Activated naive CD4-positive, alpha-beta T cell treated with anti-CD3 and anti-CD28 coated beads, Interleukin-2, amount 10 ng/mL, durations not matched to agents 7 days and 5 days (primary cell): ENCODE measurements at regions not wholly inside any gene's neighbourhood (a gene's known extent, or its start where the extent isn't known, plus 50 kb on each side); places are given as distances from the start of the nearest gene placed in this dataset.

Experiments used
- CTCF ChIA-PET: fragments of 350-600 bp; sonication (Branson Sonifier 250); formaldehyde crosslinking; loops from one replicate; lab custom pipeline; 2021; ENCODE audit warnings: antibody characterized with exemption; lab: Charles Lee
- DNase-seq: peaks from one replicate; pipeline ENCODE4 v3.0.0-alpha.2; 2020
- H3K27ac Mint-ChIP-seq: one replicate; pipeline ENCODE4 v1.8.0; 2021; ENCODE audit warnings: mild to moderate bottlenecking, moderate library complexity, mixed read lengths
- H3K27me3 Mint-ChIP-seq: one replicate; pipeline ENCODE4 v1.8.0; 2021; ENCODE audit warnings: mild to moderate bottlenecking, mixed read lengths
- H3K36me3 Mint-ChIP-seq: one replicate; pipeline ENCODE4 v1.8.0; 2021; ENCODE audit warnings: mixed read lengths
- H3K4me1 Mint-ChIP-seq: one replicate; pipeline ENCODE4 v1.8.0; 2021; ENCODE audit warnings: mixed read lengths
- H3K4me3 Mint-ChIP-seq: one replicate; pipeline ENCODE4 v1.8.0; 2021; ENCODE audit warnings: mild to moderate bottlenecking, moderate library complexity, mixed read lengths
- H3K9me3 Mint-ChIP-seq: one replicate; pipeline ENCODE4 v1.8.0; 2021; ENCODE audit warnings: mixed read lengths

DNA sequence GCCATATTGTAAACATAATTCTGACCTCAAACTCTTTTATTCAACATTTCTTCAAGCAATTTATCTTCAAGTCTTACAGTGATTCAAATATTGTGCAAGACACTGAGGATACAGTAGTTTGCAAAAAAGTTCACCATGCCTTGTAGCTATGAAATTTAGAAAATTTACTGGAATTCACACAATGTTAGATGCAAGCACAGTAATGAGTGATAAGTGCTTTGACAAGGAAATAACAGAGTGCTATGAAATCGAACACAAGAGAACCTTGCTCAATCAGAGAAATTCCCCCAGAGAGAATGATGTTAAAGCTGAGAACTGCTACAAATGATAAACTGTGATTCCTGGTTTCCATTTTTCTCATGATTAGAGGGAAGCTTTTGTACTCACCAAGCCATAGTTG is 952.9 kb downstream of the FAT4 start:
- Mint-ChIP-seq H3K27me3 (no peaks in the 10 kb centered on the region), H3K36me3 (no peaks in the 10 kb centered on the region)
- CTCF ChIA-PET = no interaction called here

DNA sequence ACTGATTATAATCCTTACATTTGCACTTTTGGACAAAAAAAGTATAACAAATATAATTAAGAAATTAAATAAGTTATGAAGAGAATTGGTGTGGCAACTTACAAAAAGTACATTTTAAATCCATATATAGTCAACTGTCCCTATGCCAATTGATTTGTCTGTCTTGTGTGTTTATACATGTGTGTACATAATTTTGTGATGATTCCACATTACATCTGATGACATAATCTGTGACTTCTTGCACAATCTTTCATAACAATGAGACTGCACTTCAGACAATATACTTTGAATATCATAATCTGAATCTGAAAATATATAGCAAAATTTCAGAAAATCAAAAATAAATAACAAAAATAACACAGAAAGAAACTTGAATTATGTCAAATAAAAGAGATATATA is 953.4 kb downstream of the FAT4 start:
- H3K4me1 Mint-ChIP-seq = no peaks in the 10 kb centered on the region
- H3K36me3 Mint-ChIP-seq = no peaks in the 10 kb centered on the region
- no peak for DNase-seq

More for the DNA sequence above, 952.9 kb downstream of the FAT4 start:
- Mint-ChIP-seq H3K4me3 (no peak overlapping the region), H3K4me1 (no peaks in the 10 kb centered on the region), H3K27ac (no peak overlapping the region), H3K9me3 (peaks cover 8% of the 10 kb centered on the region)
- no peak for DNase-seq

DNA sequence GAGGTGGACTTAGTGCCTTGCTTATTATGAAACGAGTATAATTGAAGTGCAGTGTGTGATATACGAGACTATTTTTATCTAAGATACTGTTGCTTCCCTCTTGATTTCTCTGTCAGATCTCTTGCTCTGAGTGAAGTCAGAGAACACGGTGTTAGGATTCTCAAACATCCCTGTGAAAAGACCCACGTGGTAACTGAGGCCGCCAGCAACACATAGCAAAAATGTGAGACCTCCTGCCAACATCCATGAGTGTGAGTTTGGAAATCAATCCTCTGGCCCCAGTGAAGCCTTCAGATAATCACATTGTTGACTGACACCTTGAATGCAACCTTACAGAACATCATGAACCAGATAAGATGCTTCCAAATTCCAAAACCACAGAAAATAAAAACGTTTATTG is 954.4 kb downstream of the FAT4 start:
- CTCF ChIA-PET = no interaction called here
- H3K4me1 Mint-ChIP-seq = no peaks in the 10 kb centered on the region
- no peak overlapping the region for H3K27ac Mint-ChIP-seq
- no peak overlapping the region for H3K4me3 Mint-ChIP-seq
- H3K27me3 Mint-ChIP-seq = no peaks in the 10 kb centered on the region
- peaks cover 8% of the 10 kb centered on the region for H3K9me3 Mint-ChIP-seq
- no peaks in the 10 kb centered on the region for H3K36me3 Mint-ChIP-seq
- no peak for DNase-seq

More for the DNA sequence above, 953.4 kb downstream of the FAT4 start:
- H3K9me3 Mint-ChIP-seq = peaks cover 8% of the 10 kb centered on the region
- no peaks in the 10 kb centered on the region for H3K27me3 Mint-ChIP-seq
- CTCF ChIA-PET = no interaction called here
- H3K4me3 Mint-ChIP-seq = no peak overlapping the region
- H3K27ac Mint-ChIP-seq = no peak overlapping the region

DNA sequence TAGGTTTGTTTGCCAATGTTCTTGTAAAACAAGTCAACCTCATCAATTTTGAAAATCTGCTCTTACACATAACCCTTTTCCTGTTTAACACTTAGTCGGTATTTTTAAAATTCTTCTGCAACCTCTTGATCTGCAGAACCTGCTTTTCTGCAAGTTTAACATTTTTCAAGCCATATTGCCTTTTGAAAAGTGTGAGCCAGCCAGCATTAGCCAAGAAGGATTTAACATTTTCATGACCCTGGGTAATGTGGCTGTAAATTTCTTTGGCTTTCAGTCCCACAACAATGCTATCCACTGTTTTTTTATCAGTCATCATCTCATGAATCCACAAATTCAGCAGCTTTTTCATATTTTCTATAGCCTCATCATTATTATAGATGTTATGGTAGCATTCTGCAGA is 956.5 kb downstream of the FAT4 start:
- Mint-ChIP-seq H3K9me3 (peaks cover 11% of the 10 kb centered on the region), H3K27me3 (no peaks in the 10 kb centered on the region), H3K4me3 (no peak overlapping the region), H3K36me3 (no peaks in the 10 kb centered on the region), H3K27ac (no peak overlapping the region), H3K4me1 (no peaks in the 10 kb centered on the region)
- CTCF ChIA-PET = no interaction called here
- DNase-seq = no peak

DNA sequence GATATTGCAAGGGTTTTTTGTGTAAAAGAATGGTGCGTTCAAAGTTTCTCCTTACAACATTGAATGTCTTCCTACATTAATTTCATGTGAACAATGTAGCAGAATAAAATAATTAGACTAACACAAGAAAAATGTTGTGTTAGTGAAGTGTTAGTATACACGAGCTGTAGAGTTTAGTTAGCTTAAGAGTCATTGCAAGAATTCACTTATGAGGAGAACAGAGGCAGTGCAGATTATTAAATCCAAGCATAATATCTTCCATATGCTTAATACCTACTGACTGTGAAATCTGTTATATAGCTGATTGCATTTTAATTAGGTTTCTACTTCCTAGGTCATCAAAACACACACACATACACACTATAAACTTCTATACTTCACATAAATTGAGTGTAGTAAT is 959.0 kb downstream of the FAT4 start:
- CTCF ChIA-PET = no interaction called here
- no peak for DNase-seq
- Mint-ChIP-seq H3K4me3 (no peak overlapping the region), H3K9me3 (peaks cover 9% of the 10 kb centered on the region), H3K27ac (no peak overlapping the region), H3K27me3 (no peaks in the 10 kb centered on the region), H3K36me3 (no peaks in the 10 kb centered on the region), H3K4me1 (no peaks in the 10 kb centered on the region)

DNA sequence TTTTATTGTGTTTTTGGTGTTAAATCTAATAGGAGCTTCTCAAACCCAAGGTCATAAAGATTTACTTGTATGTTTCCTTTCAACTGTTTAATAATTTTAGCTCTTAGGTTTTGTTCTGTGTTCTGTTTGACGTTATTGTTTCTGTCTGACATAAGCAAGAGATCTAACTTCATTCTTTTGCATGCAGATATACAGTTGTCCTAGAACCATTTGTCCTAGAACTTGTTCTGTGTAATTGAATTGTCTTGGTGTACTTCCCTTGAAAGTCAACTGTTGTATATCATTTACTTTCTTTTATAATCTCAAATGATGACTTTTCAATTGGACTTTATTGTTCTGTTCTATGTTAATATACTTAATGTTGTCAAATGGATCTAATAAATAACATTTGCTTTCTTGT is 977.1 kb downstream of the FAT4 start:
- CTCF ChIA-PET = no interaction called here
- Mint-ChIP-seq H3K9me3 (peaks cover 4% of the 10 kb centered on the region), H3K36me3 (no peaks in the 10 kb centered on the region), H3K4me1 (no peaks in the 10 kb centered on the region), H3K4me3 (no peak overlapping the region), H3K27me3 (no peaks in the 10 kb centered on the region), H3K27ac (no peak overlapping the region)
- no peak for DNase-seq

DNA sequence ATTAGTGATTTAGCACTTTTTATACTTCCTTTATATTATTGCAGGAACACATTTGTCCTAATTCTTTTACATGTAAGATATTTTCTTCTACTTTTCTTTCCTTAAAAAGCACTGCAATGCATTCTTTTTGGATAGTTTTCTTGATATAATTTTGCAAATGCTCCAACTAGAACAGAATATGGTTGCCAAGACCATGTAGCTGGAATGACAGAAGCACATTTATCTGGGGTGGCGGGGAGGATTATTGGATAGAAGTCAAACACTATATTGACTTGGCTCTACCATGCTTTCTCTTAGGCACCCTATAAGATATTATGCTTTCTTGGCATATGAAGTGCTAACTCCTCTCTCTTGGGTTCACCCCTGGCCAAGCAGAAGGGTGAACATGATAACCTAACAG is 983.5 kb downstream of the FAT4 start:
- Mint-ChIP-seq H3K4me1 (no peaks in the 10 kb centered on the region), H3K4me3 (no peak overlapping the region), H3K36me3 (no peaks in the 10 kb centered on the region), H3K27ac (no peak overlapping the region), H3K27me3 (no peaks in the 10 kb centered on the region), H3K9me3 (peaks cover 16% of the 10 kb centered on the region)
- DNase-seq = no peak
- CTCF ChIA-PET = no interaction called here

DNA sequence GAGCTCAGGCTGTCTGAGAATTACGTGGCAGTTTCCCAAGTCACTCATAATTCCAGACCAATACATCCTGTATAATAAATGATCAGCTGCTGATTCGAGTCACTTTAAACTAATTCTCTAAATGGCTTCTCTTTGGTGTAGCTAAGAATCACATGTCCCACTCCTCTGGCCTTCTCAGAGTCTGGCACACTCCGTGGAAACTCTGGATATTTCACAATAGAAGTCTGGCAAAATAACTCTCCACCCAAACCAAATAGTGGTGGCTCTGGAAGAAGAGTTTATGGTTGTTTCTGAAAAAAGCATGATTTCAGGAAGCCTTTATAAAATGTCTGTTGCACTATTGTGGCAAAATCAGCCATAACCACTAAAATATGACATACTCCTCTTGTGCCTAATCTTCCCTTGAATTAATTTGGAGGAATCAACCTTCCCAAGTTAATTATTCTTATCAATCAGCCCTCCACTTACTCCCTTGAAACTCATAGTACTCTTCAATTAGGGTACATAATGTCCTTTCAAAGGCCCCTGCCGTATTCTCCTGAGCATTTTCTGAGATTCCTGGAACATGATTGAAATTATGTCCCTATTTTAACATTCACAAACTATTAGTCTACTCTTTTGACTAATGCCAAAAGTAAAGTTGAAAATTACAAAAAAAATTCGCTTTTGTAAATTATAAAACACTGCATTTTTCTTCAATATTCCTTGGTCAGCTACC is 991.6 kb downstream of the FAT4 start:
- CTCF ChIA-PET = no interaction called here
- H3K4me1 Mint-ChIP-seq = no peaks in the 10 kb centered on the region
- no peak overlapping the region for H3K27ac Mint-ChIP-seq
- no peaks in the 10 kb centered on the region for H3K27me3 Mint-ChIP-seq
- no peak for DNase-seq
- peaks cover 11% of the 10 kb centered on the region for H3K9me3 Mint-ChIP-seq
- no peaks in the 10 kb centered on the region for H3K36me3 Mint-ChIP-seq
- no peak overlapping the region for H3K4me3 Mint-ChIP-seq

DNA sequence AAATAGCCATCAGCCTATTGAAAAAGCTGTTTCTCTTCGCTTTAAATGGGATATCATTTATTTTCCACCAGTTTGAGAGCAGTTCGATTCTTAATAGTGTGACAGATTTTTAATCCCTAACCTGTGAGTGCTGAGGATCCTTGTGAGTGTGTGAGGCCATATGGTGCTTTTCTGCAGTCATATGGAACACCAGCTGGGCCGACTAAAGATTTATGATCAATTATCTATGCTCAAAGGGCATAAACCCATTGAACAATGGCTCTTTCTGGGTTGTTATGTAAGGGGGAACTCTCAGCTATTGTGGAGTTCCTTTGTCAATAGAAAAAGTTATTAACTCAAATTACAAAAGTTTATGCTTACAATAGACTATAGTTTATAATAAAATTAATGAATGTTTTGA is 1003.6 kb downstream of the FAT4 start:
- CTCF ChIA-PET = no interaction called here
- no peak for DNase-seq
- Mint-ChIP-seq H3K27ac (no peak overlapping the region), H3K27me3 (no peaks in the 10 kb centered on the region), H3K4me1 (no peaks in the 10 kb centered on the region), H3K4me3 (no peak overlapping the region), H3K36me3 (no peaks in the 10 kb centered on the region), H3K9me3 (peaks cover 2% of the 10 kb centered on the region)

DNA sequence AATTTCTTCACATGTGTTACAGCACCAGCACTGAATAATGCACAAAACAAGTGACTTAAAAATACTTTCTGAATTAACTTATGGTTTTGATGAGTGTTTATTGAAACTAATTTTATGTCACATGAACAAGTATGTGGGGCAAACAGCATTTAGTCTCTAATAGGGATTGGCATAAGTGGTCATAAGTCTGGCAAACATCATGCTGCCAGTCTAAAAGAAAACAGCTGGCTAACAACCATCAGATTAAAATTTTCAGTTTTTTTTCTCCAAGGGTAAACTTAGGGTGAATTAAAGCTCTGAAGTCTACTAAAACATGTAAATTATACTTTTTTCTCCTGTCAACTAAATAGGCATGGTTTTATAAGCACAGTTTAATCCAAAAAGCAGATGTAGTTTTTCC is 1014.2 kb downstream of the FAT4 start:
- Mint-ChIP-seq H3K4me3 (no peak overlapping the region), H3K27ac (no peak overlapping the region), H3K36me3 (no peaks in the 10 kb centered on the region), H3K27me3 (no peaks in the 10 kb centered on the region), H3K4me1 (no peaks in the 10 kb centered on the region), H3K9me3 (peaks cover 8% of the 10 kb centered on the region)
- CTCF ChIA-PET = no interaction called here
- DNase-seq = no peak

DNA sequence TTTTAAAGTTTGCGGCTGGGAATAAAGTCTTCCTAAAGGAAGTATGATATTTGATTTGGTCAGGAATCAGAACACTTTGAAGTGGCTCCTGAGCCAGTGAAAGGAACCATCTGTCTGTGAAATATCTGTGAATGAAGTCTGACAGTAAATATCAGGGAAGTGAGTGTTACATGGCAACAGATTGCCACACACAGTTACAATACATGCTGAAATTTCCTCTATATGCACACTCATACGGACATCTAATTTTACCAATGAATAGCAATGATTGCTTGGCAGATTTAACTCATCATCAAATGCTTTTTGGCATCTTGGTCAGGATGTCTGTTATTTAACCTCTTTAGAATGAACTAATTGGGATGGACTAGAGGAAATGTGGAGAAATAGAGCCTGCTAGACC is 1023.8 kb downstream of the FAT4 start:
- Mint-ChIP-seq H3K27me3 (no peaks in the 10 kb centered on the region), H3K9me3 (peaks cover 5% of the 10 kb centered on the region), H3K4me1 (no peaks in the 10 kb centered on the region), H3K27ac (no peak overlapping the region), H3K36me3 (no peaks in the 10 kb centered on the region), H3K4me3 (no peak overlapping the region)
- no peak for DNase-seq
- CTCF ChIA-PET = no interaction called here

DNA sequence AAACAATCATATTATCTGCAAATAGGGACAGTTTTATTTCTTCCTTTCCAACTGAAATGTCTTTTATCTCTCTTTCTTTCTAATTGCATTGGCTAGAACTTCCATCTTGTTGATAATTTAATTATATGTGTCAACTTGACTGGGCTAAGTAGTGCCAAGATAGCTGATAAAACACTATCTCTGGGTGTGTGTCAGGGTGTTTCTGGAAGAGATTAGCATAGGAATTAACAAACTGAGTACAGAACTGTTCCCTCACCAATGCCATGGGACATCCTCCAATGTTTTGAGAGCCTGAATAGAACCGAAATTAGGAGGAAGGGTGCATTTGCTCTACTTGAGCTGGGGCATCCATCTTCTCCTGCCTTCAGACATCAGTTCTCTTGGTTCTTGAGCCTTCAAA is 1027.2 kb downstream of the FAT4 start:
- CTCF ChIA-PET = no interaction called here
- Mint-ChIP-seq H3K4me3 (no peak overlapping the region), H3K9me3 (peaks cover 5% of the 10 kb centered on the region), H3K27ac (no peak overlapping the region), H3K36me3 (no peaks in the 10 kb centered on the region), H3K27me3 (no peaks in the 10 kb centered on the region), H3K4me1 (no peaks in the 10 kb centered on the region)
- no peak for DNase-seq

DNA sequence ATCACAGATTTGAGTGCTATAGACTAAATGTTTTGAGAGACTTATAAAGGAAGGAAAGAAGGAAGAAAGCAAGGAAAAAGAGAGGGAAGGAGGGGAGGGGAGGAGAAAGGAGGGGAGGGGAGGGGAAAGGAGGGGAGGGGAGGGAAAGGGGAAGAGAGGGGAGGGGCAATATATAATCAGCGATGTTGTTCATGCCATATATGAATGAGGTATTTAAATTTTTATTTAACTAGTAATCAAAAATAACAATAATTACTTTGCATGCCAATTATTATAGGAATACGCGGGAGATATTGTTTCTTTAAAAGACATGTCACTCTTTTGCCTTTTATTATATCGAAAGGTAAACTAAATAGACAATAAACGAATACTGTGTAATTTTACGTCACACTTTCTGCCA is 1029.7 kb downstream of the FAT4 start:
- Mint-ChIP-seq H3K4me1 (no peaks in the 10 kb centered on the region), H3K27me3 (no peaks in the 10 kb centered on the region), H3K27ac (no peak overlapping the region), H3K9me3 (peaks cover 5% of the 10 kb centered on the region), H3K36me3 (no peaks in the 10 kb centered on the region), H3K4me3 (no peak overlapping the region)
- DNase-seq = no peak
- CTCF ChIA-PET = no interaction called here

DNA sequence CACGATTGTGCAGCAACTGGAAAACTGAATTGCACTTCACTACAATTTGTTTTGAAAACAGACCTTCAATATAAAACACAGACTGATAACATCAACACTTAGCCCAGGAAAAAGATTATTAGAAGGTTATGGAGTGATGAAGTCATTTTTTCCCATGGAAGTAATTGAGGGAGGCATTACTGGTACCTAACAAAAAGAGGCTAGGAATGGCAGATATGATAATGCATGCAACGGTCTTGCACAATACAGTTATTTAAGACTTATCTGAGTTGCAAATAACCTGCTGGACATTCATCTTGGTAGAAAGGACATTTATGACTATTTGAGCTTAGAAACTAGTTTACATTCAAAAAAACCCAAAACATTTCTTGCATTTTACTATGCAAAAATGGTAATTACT is 1031.9 kb downstream of the FAT4 start:
- no peak for DNase-seq
- H3K27me3 Mint-ChIP-seq = no peaks in the 10 kb centered on the region
- CTCF ChIA-PET = no interaction called here
- no peaks in the 10 kb centered on the region for H3K36me3 Mint-ChIP-seq
- H3K4me1 Mint-ChIP-seq = no peaks in the 10 kb centered on the region
- H3K4me3 Mint-ChIP-seq = no peak overlapping the region
- H3K9me3 Mint-ChIP-seq = peaks cover 5% of the 10 kb centered on the region
- H3K27ac Mint-ChIP-seq = no peak overlapping the region

DNA sequence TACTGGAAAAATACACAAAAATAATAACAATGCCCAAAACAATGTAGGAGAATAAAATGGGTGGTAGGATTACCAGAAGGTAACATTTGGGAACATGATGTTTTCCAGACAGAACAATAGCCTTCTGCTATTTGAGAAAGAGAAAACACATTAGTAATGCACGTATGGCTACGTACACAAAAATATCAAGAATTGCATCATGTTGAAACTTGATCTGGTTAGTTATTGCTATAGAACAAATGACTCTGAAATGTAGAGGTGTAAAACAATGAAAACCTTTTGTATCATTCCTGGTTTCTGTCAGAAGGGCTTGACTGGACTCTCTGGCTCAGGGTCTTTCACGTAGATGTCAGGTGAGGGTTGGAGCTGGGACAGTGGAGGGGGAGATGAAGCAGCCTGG is 1040.0 kb downstream of the FAT4 start:
- no peak for DNase-seq
- no peak overlapping the region for H3K27ac Mint-ChIP-seq
- peaks cover 2% of the 10 kb centered on the region for H3K9me3 Mint-ChIP-seq
- CTCF ChIA-PET = no interaction called here
- no peaks in the 10 kb centered on the region for H3K36me3 Mint-ChIP-seq
- H3K4me1 Mint-ChIP-seq = no peaks in the 10 kb centered on the region
- H3K27me3 Mint-ChIP-seq = no peaks in the 10 kb centered on the region
- no peak overlapping the region for H3K4me3 Mint-ChIP-seq

DNA sequence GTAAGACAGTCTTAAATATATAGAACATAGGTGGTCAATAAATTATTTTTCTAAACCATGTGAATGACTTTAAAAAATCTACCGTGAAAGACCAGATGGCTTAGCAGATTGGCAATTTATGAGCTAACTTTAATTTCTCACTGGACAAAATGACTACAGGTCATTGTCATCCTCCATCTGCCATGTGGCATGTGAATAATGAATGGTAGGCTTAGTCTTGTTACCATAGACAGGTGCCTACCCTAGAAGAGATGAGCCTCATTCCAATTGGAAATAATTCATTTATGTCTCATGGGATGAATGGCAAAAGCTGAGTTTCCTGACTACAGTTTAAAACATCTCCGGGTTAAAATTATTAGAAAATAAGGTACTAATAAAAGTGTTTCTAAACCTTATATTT is 1043.3 kb downstream of the FAT4 start:
- no peak overlapping the region for H3K4me3 Mint-ChIP-seq
- CTCF ChIA-PET = no interaction called here
- H3K36me3 Mint-ChIP-seq = no peaks in the 10 kb centered on the region
- H3K9me3 Mint-ChIP-seq = peaks cover 2% of the 10 kb centered on the region
- no peaks in the 10 kb centered on the region for H3K4me1 Mint-ChIP-seq
- DNase-seq = no peak
- no peaks in the 10 kb centered on the region for H3K27me3 Mint-ChIP-seq
- H3K27ac Mint-ChIP-seq = no peak overlapping the region
